B cell (primary cell): ENCODE measurements at regions not wholly inside any gene's neighbourhood (a gene's known extent, or its start where the extent isn't known, plus 50 kb on each side); places are given as distances from the start of the nearest gene placed in this dataset.

Experiments
- ATAC-seq: fragments of 200-7000 bp; cut with Tn5 transposase; one replicate; pipeline ENCODE4 v1.10.0; 2021; ENCODE audit warnings: low read depth, mild to moderate bottlenecking, moderate number of reproducible peaks, moderate library complexity
- CTCF ChIA-PET: fragments of 350-600 bp; sonication (Branson Sonifier 250); formaldehyde crosslinking; loops from one replicate; lab custom pipeline; 2021; ENCODE audit warnings: antibody characterized with exemption, inconsistent platforms; lab: Charles Lee
- POLR2A ChIA-PET: fragments of 350-600 bp; sonication (Branson Sonifier 250); formaldehyde crosslinking; loops from one replicate; lab custom pipeline; 2021; ENCODE audit warnings: antibody characterized with exemption; lab: Charles Lee
- DNase-seq: peaks from one replicate; pipeline ENCODE4 v3.0.0; 2013
- H2AFZ ChIP-seq: 2 replicates; pipeline ENCODE4 v1.6.1; 2012; ENCODE audit warnings: mild to moderate bottlenecking, low read depth, low read length; ENCODE audit not compliant: insufficient read depth, poor library complexity, severe bottlenecking
- H3K27ac ChIP-seq, 2 donors: 1 replicate in 1 of 2; 2 replicates in 1 of 2; pipeline ENCODE4 v1.5.1; 2012 to 2013; ENCODE audit warnings: low read length in 2 of 2, mild to moderate bottlenecking in 2 of 2, moderate library complexity in 1 of 2
- H3K27me3 ChIP-seq, 4 experiments: fragments of 200-600 bp in 1 of 4; sonication (generic) in 1 of 4; replicated peaks in 1 of 4; 1 replicate in 2 of 4; 2 replicates in 2 of 4; pipeline versions ENCODE4 v1.6.1 to v1.7.0; 2013 to 2016; ENCODE audit warnings: low read length in 3 of 4, mild to moderate bottlenecking in 2 of 4, mixed read lengths in 1 of 4, moderate library complexity in 1 of 4; ENCODE audit not compliant: insufficient read depth in 4 of 4, control insufficient read depth in 3 of 4; ENCODE audit errors: control extremely low read depth in 1 of 4
- H3K36me3 ChIP-seq, 2 experiments: replicated peaks in 1 of 2; 1 replicate in 1 of 2; 2 replicates in 1 of 2; pipeline versions ENCODE4 v1.6.1 to v1.7.1; 2013; ENCODE audit warnings: low read length in 1 of 2; ENCODE audit not compliant: insufficient read depth in 2 of 2, control insufficient read depth in 1 of 2; ENCODE audit errors: control extremely low read depth in 1 of 2, extremely low read depth in 1 of 2
- H3K4me1 ChIP-seq, 2 donors: fragments of 200-600 bp in 1 of 2; sonication (generic) in 1 of 2; 1 replicate in 1 of 2; 2 replicates in 1 of 2; pipeline versions ENCODE4 v1.5.1 to v1.6.1; 2013 to 2017; ENCODE audit warnings: low read length in 2 of 2; ENCODE audit not compliant: control insufficient read depth in 2 of 2, insufficient read depth in 2 of 2
- H3K4me2 ChIP-seq: replicated peaks from 2 replicates; pipeline ENCODE3; 2012; ENCODE audit warnings: mild to moderate bottlenecking, low read depth, low read length; ENCODE audit not compliant: poor library complexity, severe bottlenecking
- H3K4me3 ChIP-seq, 5 experiments: fragments of 200-600 bp in 1 of 5; sonication (generic) in 1 of 5; 1 replicate in 3 of 5; 2 replicates in 2 of 5; pipeline versions ENCODE4 v1.5.1 to v1.7.0; 2011 to 2016; ENCODE audit warnings: low read length in 4 of 5, mild to moderate bottlenecking in 4 of 5, low read depth in 2 of 5, control low read depth in 1 of 5, moderate library complexity in 1 of 5; ENCODE audit not compliant: insufficient read depth in 1 of 5; ENCODE audit errors: control extremely low read depth in 1 of 5, extremely low read depth in 1 of 5
- H3K79me2 ChIP-seq: fragments of 200-600 bp; sonication (generic); one replicate; pipeline ENCODE4 v1.6.0; 2016; ENCODE audit warnings: low read length; ENCODE audit not compliant: control insufficient read depth, insufficient read depth
- H3K9ac ChIP-seq: fragments of 200-600 bp; sonication (generic); 2 replicates; pipeline ENCODE4 v1.6.1; 2017; ENCODE audit warnings: mild to moderate bottlenecking, low read length, moderate library complexity
- H3K9me3 ChIP-seq, 3 donors: one replicate each; pipeline versions ENCODE4 v1.6.1 to v1.7.1; 2013; ENCODE audit warnings: low read length in 2 of 3; ENCODE audit not compliant: control insufficient read depth in 2 of 3, insufficient read depth in 1 of 3; ENCODE audit errors: control extremely low read depth in 1 of 3
- H4K20me1 ChIP-seq: 2 replicates; pipeline ENCODE4 v1.6.0; 2012; ENCODE audit warnings: mild to moderate bottlenecking, low read length; ENCODE audit not compliant: insufficient read depth, control insufficient read depth, poor library complexity, severe bottlenecking
- H3K27ac Mint-ChIP-seq: one replicate; pipeline ENCODE4 v1.8.0; 2021; ENCODE audit warnings: mixed read lengths
- H3K27me3 Mint-ChIP-seq: one replicate; pipeline ENCODE4 v1.8.0; 2021; ENCODE audit warnings: mixed read lengths
- H3K4me1 Mint-ChIP-seq: one replicate; pipeline ENCODE4 v1.8.0; 2021; ENCODE audit warnings: mixed read lengths
- H3K4me3 Mint-ChIP-seq: one replicate; pipeline ENCODE4 v1.8.0; 2021; ENCODE audit warnings: mixed read lengths
- H3K9me3 Mint-ChIP-seq: one replicate; pipeline ENCODE4 v1.8.0; 2022; ENCODE audit warnings: mixed read lengths; ENCODE audit not compliant: insufficient read depth
- EZH2 ChIP-seq: IDR thresholded peaks from 2 replicates; pipeline ENCODE4 v1.6.1; 2012; ENCODE audit warnings: borderline replicate concordance, low read depth, mild to moderate bottlenecking, moderate library complexity, low read length; ENCODE audit not compliant: insufficient read depth, poor library complexity, severe bottlenecking
- WGBS: methylation state at CpG from one replicate; pipeline ENCODE4 v1.1.5; 2013; ENCODE audit warnings: missing lambda C conversion rate; ENCODE audit not compliant: insufficient coverage; 5-methylcytosine and 5-hydroxymethylcytosine counted together
- intact Hi-C: fragments of 100-400 bp; cut with micrococcal nuclease; formaldehyde crosslinking; loops from one replicate; pipeline ENCODE4 v1.10.0; 2022
- TF ChIP-seq, protein P1 (sequence below): fragments of 200-600 bp; IDR thresholded peaks from one replicate; pipeline ENCODE4 v1.8.0; 2022; ENCODE audit warnings: antibody characterized with exemption, mild to moderate bottlenecking

DNA sequence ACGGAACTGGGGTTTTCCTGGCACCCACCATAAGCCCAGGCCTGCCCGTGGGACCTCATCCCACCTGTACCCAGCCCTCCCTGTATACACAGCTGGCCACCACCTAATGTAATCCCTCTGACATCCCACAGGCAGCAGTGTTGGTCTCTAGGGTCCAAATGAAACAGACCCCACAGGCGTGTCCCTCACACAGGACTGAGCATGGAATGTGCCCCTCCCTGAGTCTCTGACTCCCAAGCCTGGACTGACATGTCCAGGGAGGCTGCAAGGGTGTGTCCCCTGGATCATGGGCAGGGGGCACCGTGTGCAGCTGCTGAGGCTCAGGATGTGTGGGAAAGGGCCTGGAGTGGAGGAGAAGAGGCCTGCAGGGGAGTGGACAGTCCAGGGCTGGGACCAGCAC is 50.6 kb upstream of the PPARA start:
- H4K20me1 ChIP-seq = peaks cover 21% of the 10 kb centered on the region
- CTCF ChIA-PET = no interaction called here
- no peak overlapping the region for H2AFZ ChIP-seq
- no peaks in the 10 kb centered on the region for H3K9me3 Mint-ChIP-seq
- H3K27ac ChIP-seq = no peak overlapping the region
- no peak overlapping the region for H3K27ac Mint-ChIP-seq
- ATAC-seq (no peak), DNase-seq (no peak)
- no peaks in the 10 kb centered on the region for H3K27me3 Mint-ChIP-seq
- no peak overlapping the region for H3K9ac ChIP-seq
- POLR2A ChIA-PET = no interaction called here
- TF ChIP-seq, protein P1, sequence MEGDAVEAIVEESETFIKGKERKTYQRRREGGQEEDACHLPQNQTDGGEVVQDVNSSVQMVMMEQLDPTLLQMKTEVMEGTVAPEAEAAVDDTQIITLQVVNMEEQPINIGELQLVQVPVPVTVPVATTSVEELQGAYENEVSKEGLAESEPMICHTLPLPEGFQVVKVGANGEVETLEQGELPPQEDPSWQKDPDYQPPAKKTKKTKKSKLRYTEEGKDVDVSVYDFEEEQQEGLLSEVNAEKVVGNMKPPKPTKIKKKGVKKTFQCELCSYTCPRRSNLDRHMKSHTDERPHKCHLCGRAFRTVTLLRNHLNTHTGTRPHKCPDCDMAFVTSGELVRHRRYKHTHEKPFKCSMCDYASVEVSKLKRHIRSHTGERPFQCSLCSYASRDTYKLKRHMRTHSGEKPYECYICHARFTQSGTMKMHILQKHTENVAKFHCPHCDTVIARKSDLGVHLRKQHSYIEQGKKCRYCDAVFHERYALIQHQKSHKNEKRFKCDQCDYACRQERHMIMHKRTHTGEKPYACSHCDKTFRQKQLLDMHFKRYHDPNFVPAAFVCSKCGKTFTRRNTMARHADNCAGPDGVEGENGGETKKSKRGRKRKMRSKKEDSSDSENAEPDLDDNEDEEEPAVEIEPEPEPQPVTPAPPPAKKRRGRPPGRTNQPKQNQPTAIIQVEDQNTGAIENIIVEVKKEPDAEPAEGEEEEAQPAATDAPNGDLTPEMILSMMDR = no peak
- no peak for TF ChIP-seq EZH2
- 93% methylated on average over 4 of the region's 4 CpGs for WGBS
- no peaks in the 10 kb centered on the region for H3K4me1 Mint-ChIP-seq
- no peak overlapping the region for H3K4me2 ChIP-seq
- H3K4me3 ChIP-seq = no peak overlapping the region
- no peaks in the 10 kb centered on the region for H3K9me3 ChIP-seq
- intact Hi-C loops = no loop called here
- H3K36me3 ChIP-seq = peaks cover 0 to 5% of the 10 kb centered on the region in 2 experiments
- H3K4me3 Mint-ChIP-seq = no peak overlapping the region
- no peaks in the 10 kb centered on the region for H3K4me1 ChIP-seq
- no peaks in the 10 kb centered on the region for H3K27me3 ChIP-seq
- no peaks in the 10 kb centered on the region for H3K79me2 ChIP-seq

GRCh38 chr22:46100401-46101105 is 49.8 kb upstream of the PPARA start:
- no peaks in the 10 kb centered on the region for H3K27me3 Mint-ChIP-seq
- H3K4me3 Mint-ChIP-seq = no peak overlapping the region
- peaks cover 0 to 5% of the 10 kb centered on the region in 2 experiments for H3K36me3 ChIP-seq
- no peaks in the 10 kb centered on the region for H3K9me3 ChIP-seq
- no peak for DNase-seq
- no peak overlapping the region for H3K4me2 ChIP-seq
- intact Hi-C loops = no loop called here
- CTCF ChIA-PET = interaction anchor here (1.4 kb wide), 1 partner anchor 94 kb away, joined by 3 read pairs; no protein-coding TSS in a partner anchor
- H3K4me1 Mint-ChIP-seq = no peaks in the 10 kb centered on the region
- peaks cover 17% of the 10 kb centered on the region for H4K20me1 ChIP-seq
- no peaks in the 10 kb centered on the region for H3K79me2 ChIP-seq
- no peak overlapping the region for H3K9ac ChIP-seq
- ATAC-seq = no peak
- no peaks in the 10 kb centered on the region for H3K9me3 Mint-ChIP-seq
- H3K27ac ChIP-seq = no peak overlapping the region
- no peak overlapping the region for H3K27ac Mint-ChIP-seq
- TF ChIP-seq, protein P1 = no peak
- no peak overlapping the region for H3K4me3 ChIP-seq
- H3K4me1 ChIP-seq = no peaks in the 10 kb centered on the region
- no peak overlapping the region for H2AFZ ChIP-seq
- H3K27me3 ChIP-seq = no peaks in the 10 kb centered on the region
- POLR2A ChIA-PET = interaction anchor here (0.5 kb wide), 1 partner anchor 635 kb away, joined by 3 read pairs; no protein-coding TSS in a partner anchor
- 93% methylated on average over 18 of the region's 21 CpGs for WGBS
